ENCODE measurements at regions not wholly inside any gene's neighbourhood (a gene's known extent, or its start where the extent isn't known, plus 50 kb on each side); places are given as distances from the start of the nearest gene placed in this dataset.

DNA sequence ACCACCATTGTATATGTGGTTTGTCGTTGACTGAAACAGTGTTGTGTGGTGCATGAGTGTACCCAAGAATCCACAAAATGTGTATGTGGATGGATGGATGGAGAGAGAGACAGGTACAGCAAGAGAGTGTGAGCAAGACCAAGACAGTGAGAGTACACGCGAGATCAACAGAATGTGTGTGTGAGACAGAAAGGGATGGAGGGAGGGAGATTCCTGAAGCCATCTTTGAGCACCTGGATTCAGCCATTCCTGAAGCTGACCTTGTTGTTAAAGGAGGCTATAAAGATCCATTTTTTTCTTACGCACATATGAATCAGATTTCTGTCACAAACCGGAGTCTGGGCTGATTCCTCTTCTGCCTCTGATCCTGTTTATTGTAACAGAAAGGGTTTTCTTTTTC, 64.1 kb downstream of the TFAP2C start:
- TF ChIP-seq EP300 (IDR thresholded peaks at IDR 0.05): no peak
- TF ChIP-seq POLR2AphosphoS5 (IDR thresholded peaks at IDR 0.05): no peak
- TF ChIP-seq, protein P1, sequence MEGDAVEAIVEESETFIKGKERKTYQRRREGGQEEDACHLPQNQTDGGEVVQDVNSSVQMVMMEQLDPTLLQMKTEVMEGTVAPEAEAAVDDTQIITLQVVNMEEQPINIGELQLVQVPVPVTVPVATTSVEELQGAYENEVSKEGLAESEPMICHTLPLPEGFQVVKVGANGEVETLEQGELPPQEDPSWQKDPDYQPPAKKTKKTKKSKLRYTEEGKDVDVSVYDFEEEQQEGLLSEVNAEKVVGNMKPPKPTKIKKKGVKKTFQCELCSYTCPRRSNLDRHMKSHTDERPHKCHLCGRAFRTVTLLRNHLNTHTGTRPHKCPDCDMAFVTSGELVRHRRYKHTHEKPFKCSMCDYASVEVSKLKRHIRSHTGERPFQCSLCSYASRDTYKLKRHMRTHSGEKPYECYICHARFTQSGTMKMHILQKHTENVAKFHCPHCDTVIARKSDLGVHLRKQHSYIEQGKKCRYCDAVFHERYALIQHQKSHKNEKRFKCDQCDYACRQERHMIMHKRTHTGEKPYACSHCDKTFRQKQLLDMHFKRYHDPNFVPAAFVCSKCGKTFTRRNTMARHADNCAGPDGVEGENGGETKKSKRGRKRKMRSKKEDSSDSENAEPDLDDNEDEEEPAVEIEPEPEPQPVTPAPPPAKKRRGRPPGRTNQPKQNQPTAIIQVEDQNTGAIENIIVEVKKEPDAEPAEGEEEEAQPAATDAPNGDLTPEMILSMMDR (IDR thresholded peaks at IDR 0.05): no peak
- TF ChIP-seq POLR2A (IDR thresholded peaks at IDR 0.05; ENCODE audit: low read depth): no peak
- intact Hi-C loops (cut with DNase I): no loop called here
- no peaks in the 10 kb centered on the region for H3K36me3 ChIP-seq
- no peaks in the 10 kb centered on the region for H3K9me3 ChIP-seq
- DNase-seq (ENCODE audit: extremely low spot score): no peak
- no peak overlapping the region for H3K4me3 ChIP-seq
- H3K27ac ChIP-seq (replicated peaks in 1 of 4): no peak overlapping the region
- no peaks in the 10 kb centered on the region for H3K4me1 ChIP-seq
- WGBS: 89% methylated on average over 5 of the region's 5 CpGs
- H3K27me3 ChIP-seq: peaks cover 0 to 39% (median 0%) of the 10 kb centered on the region in 4 donors

DNA sequence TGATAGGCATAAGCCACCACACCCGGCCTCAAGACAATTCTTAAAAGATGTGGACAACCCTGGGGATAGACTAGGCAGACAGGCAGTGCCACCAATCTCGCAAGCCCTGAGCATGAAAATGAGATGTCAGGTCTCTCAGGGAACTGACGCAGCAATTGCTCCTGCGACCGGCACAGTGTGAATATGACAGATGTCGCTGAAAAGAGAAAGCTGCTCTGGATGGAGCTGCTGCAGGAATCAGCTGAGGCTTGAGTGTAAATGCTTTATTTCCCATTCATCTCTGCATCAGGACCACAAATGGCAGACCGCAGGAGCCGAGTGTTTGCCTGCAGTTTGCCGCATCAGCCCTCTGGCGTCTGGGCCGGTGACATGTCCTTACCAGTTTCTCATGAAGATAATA, 68.4 kb downstream of the TFAP2C start:
- no peaks in the 10 kb centered on the region for H3K36me3 ChIP-seq
- no peak overlapping the region for H3K4me3 ChIP-seq
- intact Hi-C loops (cut with DNase I): no loop called here
- H3K9me3 ChIP-seq: no peaks in the 10 kb centered on the region
- 86% methylated on average over 11 of the region's 11 CpGs for WGBS
- no peak for DNase-seq (ENCODE audit: extremely low spot score)
- TF ChIP-seq POLR2A (IDR thresholded peaks at IDR 0.05; ENCODE audit: low read depth) (no peak), EP300 (IDR thresholded peaks at IDR 0.05) (no peak), POLR2AphosphoS5 (IDR thresholded peaks at IDR 0.05) (no peak)
- TF ChIP-seq, protein P1 (IDR thresholded peaks at IDR 0.05): no peak
- no peaks in the 10 kb centered on the region for H3K4me1 ChIP-seq
- H3K27ac ChIP-seq (replicated peaks in 1 of 4): no peak overlapping the region
- H3K27me3 ChIP-seq: peaks cover 0 to 29% (median 0%) of the 10 kb centered on the region in 4 donors

DNA sequence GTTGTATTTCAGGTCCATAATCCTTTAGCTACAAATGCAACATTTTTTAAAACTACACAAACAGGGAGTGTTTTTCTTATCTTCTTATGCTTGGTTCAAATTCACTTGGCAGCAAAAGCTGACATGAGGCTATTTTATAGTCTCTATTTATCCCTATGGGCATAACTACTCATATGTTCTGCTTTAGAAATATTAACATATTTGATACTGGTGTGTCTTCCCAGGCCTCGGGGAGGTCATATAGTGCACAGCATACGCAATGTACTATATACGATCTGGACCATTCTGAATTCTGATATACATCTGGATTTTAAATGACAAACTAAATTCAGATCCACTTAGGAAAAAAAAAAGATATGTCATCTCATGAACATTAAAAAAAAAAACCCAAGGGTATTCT, 69.2 kb downstream of the TFAP2C start:
- intact Hi-C loops (cut with DNase I): no loop called here
- WGBS: 75% methylated on average over 3 of the region's 3 CpGs
- DNase-seq (ENCODE audit: extremely low spot score): no peak
- H3K4me1 ChIP-seq: no peaks in the 10 kb centered on the region
- no peak overlapping the region for H3K27ac ChIP-seq (replicated peaks in 1 of 4)
- no peaks in the 10 kb centered on the region for H3K9me3 ChIP-seq
- TF ChIP-seq, protein P1 (IDR thresholded peaks at IDR 0.05): no peak
- no peaks in the 10 kb centered on the region for H3K36me3 ChIP-seq
- H3K27me3 ChIP-seq: peaks cover 0 to 21% (median 0%) of the 10 kb centered on the region in 4 donors
- no peak overlapping the region for H3K4me3 ChIP-seq

DNA sequence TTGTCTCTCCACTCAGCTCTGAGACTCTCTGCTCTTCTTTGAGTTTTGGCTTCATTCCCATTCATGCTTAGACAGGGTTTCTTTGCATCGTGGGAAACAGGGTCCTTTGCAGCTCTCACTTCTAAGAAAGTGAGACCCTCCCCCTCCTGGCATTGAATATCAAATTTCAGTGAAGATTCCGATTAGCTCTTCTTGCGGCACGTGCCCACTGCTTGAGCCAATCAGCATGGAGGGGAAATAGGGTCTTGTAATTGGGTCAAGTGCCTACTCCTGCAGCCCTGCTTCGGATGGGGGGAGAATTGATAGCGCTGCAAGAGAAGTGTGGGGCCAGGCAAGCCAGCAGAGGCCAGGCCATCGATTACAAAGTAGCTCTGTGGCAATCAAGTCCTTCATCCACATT, 69.6 kb downstream of the TFAP2C start:
- TF ChIP-seq POLR2A (IDR thresholded peaks at IDR 0.05; ENCODE audit: low read depth) (no peak), EP300 (IDR thresholded peaks at IDR 0.05) (no peak), POLR2AphosphoS5 (IDR thresholded peaks at IDR 0.05) (no peak)
- TF ChIP-seq, protein P1 (IDR thresholded peaks at IDR 0.05): no peak
- intact Hi-C loops (cut with DNase I): no loop called here
- WGBS: 58% methylated on average over 7 of the region's 7 CpGs
- Histone ChIP-seq H3K36me3 (no peaks in the 10 kb centered on the region), H3K4me3 (no peak overlapping the region), H3K9me3 (no peaks in the 10 kb centered on the region), H3K27me3 (peaks cover 0 to 20% (median 0%) of the 10 kb centered on the region in 4 donors), H3K27ac (replicated peaks in 1 of 4) (no peak overlapping the region), H3K4me1 (no peaks in the 10 kb centered on the region)
- DNase-seq (ENCODE audit: extremely low spot score): no peak

Data from esophagus muscularis mucosa (tissue), 4 donors.